RKO (cell line): ENCODE measurements at regions not wholly inside any gene's neighbourhood (a gene's known extent, or its start where the extent isn't known, plus 50 kb on each side); places are given as distances from the start of the nearest gene placed in this dataset.

ENCODE experiments used
- DNase-seq: peaks from one replicate; pipeline ENCODE4 v3.0.0-alpha.2; 2016; ENCODE audit warnings: low spot score

DNA sequence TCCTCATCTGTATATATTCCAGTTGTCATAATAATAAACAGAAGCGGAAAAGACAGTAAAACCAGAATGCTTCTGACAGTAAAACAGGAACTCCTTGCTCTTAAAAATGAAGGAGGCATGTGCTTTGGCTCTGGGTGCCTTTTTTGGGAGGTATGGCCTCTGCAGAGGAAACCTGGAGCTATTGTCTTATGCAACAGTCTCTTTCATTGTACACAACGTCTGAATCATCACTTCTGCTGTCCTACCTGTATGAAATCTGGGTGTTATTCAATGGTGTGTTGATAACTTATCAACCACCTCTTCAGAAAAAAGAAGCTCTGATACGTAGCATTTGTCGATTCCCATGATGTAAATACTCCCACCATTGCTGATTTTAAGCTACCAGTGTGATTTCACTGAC, 64.8 kb downstream of the CDCA7 start:
- no peak for DNase-seq

DNA sequence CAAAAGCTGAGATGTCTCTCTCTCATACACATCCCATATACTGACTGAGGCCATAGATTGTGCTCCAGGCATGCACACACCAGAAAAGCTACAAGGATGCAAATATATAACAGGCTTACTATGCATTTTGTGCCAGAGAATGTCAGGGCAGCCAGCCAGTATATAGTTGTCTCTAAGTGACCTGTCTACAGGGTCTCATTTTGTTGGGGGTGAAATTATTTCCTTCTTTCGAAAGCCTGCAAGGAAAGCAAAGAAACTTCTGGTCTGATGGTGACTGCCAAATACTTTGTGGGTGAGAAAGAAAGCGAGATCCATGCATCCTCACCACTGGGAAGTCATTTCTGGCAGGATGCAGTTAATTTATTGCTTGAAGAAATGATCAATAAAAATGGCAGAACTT, 70.2 kb downstream of the CDCA7 start:
- DNase-seq: no peak

DNA sequence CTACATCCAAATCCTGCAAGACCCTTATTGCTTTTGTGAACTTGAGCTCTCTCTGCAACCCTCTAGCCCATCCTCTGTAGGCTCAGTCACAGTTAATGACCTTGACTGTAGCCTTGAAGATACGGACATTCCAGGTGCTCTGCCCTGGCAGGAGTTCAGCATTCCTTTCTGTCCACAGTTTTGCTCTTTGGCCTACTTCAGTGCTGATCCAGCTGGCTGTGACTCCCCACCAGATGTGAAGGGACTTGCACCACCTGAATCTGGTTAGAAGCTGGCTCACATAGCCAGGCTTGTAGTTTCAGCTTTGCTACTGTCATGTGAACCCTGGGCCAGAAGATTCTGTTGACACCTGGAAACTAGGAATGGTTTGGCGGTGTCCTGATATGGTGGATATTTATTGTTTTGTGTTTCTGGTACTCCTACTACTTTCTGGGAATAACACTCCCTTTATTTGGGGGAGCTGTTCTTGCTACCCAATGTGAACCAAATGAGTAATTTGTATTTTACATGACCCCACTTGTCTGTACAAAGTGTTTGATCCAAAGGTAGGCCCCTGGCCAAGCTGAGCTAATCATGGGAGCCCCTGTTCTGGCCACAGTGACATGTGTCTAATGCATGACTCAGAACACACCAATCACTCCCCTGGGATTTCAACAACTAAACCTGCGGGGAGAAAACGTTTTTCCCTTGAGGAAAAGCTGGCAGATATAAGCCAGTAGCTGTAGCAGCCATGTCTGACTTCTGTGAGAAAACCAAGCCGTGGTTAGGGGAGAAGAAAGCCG, 73.4 kb downstream of the CDCA7 start:
- no peak for DNase-seq

DNA sequence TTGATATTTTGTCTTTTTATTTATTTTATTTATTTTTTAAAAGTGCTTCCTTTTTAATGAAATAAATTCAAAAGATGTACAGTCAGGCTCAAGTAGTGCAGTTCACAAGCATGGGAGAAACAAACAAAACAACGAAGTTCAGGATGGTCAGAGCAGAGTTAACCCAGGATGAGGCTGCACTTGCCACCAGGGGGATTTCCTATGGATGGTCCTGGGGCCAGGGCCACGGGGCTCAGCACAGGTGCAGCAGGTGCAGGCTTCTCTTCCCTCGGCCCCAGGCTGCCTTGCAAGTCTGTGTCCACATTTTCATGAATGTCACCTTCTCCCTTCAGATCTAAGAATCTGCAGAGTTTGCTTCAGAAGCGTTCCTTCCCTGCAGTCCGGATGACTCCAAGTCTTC, 76.5 kb downstream of the CDCA7 start:
- DNase-seq: no peak

DNA sequence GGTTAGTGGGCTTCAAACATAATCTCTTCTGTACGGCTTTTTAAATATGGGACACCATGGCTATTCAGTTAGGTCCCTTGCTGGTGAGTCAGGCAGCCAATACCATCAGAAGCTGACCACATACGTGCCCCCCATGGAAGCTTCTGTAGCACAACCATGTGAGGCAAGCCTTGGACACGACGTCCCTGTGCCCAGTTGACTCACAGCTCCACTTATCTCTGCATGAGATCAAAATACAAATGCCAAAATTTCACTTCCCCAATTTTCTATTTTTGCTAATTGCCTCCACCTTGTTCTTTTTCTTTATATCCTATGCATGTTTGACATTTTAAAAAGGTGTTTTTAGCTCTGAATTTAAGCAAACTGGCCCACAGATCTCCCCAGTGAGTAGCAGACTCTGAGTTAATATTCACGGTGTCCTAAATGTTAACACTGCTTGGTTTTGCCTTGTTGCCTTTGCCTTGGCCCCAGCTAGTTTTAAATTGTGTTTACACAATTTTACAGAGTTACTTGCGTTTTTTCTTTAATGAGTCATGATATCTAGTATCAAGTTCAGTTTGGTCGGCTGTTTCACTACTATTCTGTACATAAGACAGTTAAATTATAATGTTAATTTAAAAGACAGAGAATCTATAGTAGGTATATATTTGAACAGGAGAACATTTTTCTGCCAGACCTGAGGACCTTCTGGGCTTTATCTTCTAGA, 77.5 kb downstream of the CDCA7 start:
- DNase-seq: no peak

DNA sequence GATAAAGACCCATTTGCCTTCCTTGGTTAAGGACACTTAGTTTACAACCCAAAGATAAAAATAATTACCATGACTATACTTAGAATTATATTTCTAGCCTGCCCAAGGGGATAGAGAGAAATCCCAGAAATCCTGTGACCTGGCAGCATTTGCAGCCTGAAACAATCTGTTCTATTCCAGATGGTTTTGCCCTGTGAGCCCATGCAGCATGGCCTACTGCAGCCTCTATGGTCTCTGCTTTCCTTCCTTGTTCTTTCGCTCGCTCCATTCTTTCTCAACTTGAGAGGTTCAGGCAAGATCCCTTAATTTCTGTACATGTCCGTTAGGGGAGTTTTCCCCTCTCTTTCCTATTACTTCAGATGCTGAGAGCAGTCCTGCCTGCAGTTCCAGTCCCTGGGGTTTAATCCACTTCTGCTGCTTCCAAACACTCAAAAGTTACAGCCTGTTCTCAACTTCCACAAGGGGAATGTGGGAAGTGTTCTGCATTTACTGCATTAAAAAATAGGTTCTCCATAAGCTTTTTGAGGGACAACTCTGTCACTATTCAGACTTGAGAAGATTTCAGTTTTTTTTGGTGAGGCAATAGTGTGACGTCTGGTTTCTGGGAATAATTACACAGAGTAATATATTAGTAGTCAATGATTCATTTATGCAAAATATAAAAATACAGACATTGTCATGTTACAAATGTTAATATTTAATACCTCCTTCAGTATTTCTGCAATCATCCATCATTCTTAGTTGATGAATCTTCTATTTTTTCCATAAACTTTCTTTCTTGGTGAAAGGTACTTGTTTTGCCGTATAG, 80.3 kb downstream of the CDCA7 start:
- DNase-seq: no peak

DNA sequence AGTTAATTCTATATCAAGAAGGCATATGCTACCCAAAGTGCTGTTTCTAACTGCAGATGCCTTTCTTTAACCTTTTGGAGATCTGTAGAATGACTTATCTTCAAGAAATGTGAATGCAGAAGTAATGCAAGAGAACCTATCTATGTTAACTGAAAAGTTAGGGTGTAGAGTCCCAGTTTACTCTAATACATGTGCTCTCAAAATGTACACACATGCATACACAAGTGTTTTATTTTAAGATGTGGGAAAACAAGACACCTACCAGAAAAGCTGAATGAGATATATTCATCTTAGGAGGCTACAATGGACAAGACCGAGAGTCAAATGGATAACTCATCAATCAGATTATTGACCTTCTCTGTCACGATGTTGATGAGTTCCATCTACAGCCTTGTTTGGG, 80.9 kb downstream of the CDCA7 start:
- DNase-seq: no peak

DNA sequence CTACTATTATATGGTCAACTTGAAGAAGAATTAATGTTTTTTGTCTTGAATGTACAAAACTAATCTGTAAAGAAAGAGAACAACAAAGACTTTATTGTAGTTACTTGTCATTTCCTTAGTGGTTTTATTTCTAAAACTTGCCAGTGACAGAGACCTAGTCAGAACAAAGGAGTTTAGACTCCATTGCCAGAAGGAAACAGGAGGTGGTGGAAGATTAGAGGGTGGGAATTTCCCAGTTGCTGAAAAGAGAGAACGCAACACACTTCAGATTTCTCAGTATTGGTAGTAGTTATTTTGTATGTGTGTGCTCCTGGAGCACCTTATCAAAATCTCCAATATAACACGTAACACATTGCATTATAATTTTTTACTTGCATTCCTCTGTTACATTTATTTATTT, 81.4 kb downstream of the CDCA7 start:
- no peak for DNase-seq

DNA sequence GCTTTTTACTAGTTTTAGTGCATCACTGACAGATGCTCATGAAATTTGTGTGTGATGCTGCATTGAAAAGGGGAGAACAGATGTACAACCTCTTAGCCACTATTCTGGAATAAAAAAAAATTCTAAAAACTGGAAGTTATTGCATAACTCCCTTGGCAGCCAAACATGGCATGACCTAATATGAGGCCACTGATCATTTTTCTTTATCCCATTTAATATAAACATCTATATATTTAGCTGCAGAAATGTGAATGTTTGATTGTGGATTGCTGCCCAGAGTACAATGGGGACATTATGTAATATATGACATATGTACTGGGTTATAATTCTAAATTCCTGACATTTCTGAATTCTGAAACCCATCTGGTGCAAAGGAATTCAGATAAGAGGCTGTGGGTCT, 86.5 kb downstream of the CDCA7 start:
- DNase-seq: no peak

DNA sequence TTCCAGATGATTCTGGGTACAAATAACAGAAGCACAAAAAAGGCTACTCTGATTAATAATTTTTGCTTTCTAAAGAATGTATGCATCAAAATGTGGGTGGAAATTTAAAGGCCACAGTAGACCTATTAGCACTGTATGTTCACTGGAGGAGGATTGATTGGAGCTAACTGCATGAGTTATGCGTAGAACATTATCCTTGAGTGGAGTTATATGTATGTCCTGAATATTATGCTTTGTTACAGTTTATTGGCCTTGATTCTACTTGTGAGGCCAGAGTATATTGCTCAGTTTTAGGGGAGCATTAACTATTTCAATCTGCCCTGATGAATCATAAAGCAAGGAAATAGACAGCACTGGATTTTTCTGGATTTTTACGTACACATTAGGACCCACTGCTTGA, 87.9 kb downstream of the CDCA7 start:
- no peak for DNase-seq

DNA sequence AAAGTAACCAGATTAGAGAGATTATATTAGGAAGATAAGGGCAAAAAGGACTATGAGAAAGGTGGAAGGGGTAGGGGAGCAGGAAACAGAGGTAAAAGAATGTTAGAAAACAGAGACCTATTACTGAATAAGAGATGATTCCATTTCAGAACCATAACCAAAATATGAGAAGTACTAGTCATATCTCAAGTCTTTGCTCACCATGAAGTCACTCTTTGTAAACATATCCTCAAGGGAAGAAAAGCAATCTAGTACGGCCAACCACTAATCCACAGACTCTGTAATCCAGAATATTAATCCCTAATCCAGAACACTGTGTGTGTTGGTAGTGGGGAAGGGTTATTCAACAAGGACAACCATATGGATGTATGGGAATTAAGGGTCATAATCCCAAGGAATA, 92.0 kb downstream of the CDCA7 start:
- DNase-seq: peak; percentile 18

DNA sequence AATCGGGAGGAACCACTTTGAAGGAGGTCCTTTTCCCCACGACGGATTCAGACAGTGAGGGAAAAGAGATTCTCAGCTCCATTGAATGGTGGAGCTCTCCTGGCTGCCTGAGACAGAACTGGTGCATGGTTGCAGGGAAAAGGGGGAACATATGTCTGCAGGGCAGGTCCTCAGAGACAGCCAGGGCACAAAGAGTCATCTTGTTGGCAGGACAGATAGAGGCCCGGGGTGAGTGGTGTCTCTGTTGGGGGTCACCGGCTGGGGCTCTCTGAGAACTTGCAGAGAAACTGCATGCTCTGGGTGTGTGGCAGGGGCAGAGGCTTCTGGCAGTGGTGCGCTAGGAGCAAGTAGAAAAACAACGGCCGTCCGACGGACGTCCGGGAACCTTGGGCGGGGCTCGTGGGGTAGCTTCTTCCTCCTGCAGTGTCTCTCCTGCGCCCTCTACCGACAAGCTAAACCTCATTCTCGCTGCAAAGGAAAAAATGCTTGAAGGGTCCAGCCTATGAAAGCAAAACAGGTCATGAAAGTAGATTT, 94.3 kb downstream of the CDCA7 start:
- DNase-seq: peak; percentile 90

DNA sequence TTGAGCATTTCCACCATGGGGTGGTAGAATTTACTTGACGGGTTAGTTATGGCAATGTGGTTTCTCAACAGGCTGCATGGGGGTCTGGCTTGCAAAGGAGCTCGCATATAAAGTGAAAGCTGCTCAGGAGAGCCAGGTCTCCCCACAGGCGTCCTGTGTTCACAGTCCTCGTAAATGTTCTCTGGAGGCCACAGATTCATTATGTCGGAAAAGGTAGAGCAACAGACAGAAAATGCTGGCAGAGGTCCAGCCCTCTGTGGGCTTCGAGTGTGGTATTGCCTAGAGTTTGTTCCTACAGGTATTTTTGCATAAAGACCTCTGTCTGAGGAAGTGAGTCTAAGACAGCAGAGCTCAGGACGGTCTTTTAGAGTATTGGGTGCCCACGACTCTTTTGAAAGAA, 96.4 kb downstream of the CDCA7 start:
- DNase-seq: no peak

DNA sequence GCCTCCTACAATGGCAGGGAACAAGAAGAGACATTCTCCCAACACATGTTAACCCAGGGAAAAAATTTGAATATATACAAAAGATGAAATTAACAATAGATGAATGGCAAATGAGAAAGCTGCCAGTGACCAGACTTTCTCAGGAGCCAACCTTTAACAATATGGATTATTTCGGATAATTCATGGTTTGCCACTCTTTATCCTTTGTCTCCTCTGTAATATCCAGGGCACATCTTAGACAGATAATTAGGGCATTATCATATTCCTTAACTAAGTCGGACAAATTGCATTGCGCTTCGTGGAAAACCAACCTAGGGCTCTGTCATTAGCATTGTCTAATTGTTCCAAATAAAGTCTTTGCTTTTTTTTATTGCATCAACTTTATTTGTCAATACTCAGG, 97.3 kb downstream of the CDCA7 start:
- DNase-seq: no peak

DNA sequence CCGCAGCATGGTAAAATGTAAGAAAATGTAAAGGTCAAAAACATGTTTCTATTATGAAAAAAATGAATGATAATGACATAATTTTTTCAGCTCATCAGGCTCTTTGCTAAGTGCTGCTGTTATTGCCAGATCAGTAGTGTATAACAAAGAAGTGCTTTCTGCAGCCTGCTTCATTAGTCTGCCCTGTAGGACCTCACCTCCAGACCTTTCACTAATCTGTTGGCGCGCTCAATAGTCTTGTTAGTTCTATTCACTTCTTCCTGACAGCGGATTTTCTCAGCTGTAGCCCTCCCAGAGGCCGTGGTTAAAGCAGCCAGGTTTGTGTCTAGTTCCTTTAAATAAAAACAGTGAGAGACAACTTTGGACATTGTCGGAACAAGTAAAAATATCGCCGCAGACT, 97.7 kb downstream of the CDCA7 start:
- DNase-seq: no peak

DNA sequence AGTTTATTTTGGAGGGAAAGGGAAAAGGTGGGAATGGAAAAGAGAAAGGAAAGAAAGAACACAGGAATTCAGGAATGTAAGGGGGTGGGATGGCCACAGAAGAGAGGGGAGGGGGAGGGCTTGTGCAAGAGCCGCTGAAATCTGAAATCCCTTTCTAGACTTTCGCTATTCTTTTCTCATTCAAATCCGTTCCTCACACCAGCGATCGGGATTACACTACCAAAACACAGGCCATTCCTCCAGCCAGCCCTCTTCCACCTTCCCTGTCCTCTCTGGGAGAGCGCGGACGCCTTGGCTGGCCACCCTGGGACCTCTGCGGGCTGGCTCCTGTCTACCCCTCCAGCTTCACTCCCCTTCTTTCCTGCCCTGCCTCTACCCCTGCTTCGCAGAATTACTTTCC, 102.3 kb downstream of the CDCA7 start:
- no peak for DNase-seq

DNA sequence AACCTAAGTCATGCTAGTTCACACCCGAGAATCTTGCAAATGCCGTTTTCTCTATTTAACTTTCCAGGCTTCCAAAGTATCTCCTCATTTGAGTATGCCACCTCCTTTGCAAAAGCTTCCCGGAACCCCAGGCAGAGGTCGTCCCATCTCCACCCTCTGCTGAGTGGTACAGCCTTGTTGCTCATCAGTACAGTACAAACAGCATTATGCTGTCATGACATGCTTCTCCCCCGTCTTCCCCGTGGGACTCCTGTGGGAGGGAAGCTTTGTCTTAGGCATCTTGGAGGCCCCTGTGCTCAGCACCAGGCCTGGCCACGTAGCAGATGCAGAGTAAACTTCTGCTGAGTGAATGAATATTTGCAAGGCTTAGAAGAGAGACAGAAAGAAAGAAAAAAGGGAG, 102.7 kb downstream of the CDCA7 start:
- no peak for DNase-seq

DNA sequence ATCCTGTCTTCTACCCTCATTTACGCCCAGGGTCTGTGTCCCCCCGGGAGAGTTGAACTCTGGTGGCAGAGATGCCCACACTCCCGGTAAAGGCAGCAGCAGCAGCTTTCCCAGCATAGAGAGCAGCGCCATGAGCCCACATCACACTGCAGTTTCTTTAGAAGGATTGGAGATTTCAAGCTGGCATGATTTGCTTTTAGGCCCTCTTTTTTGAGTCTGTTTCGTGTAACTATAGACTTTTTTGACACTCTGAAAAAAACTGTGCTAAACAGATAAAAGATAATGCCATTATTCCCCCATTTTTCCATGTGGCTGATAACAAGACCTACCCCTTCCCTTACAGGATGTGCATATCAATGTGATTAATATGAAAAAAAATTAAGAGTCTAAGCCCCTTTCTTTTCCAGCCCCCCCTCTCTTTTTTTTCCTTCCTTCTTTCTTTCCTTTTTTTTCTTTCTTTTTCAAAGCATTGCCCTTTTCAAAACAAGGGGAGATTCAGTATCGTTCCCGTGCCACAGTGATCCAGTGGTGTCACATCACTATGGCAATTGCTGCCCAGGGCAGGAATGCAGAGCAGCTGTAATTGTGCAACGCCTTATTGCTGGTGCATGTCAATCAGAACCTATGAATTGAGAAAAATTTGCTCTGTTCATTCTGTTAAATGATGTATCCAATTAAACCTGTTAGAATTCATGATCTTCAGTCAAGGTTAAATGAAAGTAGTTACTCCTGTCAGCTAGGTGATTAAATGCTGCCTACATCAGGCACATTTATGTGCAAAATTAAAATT, 104.5 kb downstream of the CDCA7 start:
- DNase-seq: no peak

DNA sequence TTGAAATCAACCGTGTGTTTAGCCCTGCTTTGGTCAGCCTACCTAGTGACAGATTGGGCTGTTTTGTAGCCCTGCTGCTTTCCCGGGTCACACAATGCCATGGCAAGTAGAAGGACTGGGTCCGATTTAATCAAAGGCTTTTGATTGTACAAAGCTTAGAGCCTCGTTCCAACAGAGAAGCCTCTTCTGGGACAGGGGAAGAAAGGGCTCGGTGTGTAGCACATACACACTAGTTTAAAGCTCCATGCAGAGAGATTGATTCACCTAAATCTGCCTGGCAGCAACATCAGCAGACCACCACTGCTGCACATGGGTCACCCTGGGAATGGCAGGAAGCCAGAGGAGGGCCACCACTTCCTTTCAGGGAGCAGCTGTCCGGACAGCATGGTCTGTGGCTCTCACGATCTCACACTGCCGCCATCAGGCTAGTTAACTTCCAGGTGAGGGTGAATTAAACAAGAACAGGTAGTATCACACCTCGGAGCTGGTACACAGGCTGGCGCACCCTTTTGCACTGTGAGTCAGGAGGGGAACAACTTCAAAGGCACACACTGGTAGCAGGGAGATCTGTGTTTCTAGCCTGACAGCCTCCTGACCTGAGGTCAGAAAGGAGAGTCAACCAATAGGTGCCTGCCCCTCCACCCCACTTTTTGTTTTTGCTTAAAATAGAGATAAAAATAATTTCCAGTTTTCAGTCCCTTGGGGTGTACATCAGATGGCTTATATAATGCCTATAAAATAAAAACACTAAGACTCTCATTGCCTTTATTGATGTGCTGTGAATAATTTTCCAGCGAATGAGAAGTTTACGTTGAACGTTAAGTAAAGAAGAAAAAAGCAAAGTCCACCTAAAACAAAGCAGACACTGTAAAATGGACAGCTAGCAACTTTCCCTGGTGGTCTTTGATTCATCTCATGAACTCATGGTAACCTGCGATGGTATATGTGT, 108.5 kb downstream of the CDCA7 start:
- no peak for DNase-seq

DNA sequence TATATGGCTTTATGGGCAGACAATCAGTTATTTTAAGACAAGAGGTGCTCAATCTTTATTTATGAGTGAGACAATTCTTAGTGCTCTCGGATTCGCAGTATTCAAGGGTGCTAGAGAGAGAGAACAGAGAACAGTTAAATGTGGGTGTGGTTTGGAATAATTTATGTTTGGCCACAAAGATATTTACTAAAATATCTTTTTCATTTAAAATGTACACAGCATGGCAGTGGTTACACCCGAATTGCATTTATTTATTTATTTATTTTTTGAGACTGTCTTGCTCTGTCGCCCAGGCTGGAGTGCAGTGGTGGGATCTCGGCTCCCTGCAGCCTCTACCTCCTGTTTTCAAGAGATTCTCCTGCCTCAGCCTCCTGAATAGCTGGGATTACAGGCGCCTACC, 109.2 kb downstream of the CDCA7 start:
- DNase-seq: no peak

DNA sequence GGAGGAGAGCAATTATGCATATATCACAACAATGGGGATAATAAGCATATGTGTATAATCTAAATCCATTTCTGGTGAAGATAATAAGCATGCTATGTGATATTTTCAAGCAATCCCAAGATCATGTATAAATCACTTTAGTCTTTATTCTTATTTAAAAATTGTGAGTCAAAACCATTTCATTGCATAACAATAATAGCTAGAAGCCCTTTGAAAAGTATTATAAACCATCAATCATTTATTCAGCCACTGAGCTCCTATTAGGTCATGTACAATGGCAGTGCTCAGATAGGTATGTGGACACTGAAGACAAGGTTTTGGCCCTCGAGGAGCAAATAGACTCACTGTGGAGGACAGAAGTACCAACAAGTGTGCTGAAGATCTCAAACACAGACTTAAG, 113.1 kb downstream of the CDCA7 start:
- no peak for DNase-seq
